GM19025 (cell line): ENCODE measurements at regions not wholly inside any gene's neighbourhood (a gene's known extent, or its start where the extent isn't known, plus 50 kb on each side); places are given as distances from the start of the nearest gene placed in this dataset.

Source experiments
- ATAC-seq: cut with Tn5 transposase; IDR thresholded peaks from one replicate; pipeline ENCODE4 v1.9.1; 2021; ENCODE audit warnings: mild to moderate bottlenecking, low read depth, moderate library complexity; ENCODE audit not compliant: unreplicated experiment

DNA sequence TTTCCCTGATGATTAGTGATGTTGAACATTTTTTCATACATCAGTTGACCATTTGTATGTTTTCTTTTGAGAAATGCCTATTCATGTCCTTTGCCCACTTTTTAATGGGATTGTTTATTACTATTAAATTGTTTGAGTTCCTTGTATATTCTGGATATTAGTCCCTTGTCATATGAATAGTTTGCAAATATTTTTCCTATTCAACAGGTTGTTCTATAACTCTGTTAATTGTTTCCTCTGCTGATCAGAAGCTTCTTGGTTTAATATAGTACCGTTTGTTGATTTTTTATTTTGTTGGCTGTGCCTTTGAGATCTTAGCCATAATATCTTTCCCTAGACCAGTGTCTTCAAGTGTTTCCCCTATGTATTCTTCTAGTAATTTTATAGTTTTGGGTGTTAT lies 189.0 kb upstream of the RARB start:
- ATAC-seq: no peak

DNA sequence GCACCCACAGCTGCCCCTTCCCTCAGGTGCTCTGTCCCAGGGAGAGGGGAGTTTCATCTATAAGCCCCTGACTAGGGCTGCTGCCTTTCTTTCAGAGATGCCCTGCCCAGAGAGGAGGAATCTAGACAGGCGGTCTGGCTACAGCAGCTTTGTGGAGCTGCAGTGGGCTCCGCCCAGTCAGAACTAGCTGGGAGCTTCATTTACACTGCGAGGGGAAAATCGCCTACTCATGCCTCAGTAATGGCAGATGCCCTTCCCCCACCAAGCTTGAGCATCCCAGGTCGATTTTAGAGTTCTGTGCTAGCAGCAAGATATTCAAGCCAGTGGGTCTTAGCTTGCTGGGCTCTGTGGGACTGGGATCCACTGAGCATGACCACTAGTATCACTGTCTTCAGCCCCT lies 181.2 kb upstream of the RARB start:
- ATAC-seq: no peak

DNA sequence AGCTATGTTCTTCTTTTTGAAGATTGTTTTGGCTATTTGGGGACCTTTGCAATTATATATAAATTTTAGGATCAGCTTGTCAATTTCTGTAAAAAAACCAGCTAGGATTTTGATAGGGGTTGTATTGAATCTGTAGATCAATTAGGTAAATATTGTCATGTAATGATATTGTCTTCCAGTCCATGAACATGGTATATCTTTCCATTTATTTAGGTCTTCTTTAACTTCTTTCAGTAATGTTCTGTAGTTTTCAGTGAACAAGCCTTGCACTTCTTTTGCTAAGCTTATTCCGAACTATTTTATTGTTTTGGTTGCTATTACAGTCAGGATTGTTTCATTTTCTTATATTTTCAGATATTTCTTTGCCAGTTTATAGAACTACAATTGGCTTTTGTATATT lies 175.8 kb upstream of the RARB start:
- no peak for ATAC-seq

DNA sequence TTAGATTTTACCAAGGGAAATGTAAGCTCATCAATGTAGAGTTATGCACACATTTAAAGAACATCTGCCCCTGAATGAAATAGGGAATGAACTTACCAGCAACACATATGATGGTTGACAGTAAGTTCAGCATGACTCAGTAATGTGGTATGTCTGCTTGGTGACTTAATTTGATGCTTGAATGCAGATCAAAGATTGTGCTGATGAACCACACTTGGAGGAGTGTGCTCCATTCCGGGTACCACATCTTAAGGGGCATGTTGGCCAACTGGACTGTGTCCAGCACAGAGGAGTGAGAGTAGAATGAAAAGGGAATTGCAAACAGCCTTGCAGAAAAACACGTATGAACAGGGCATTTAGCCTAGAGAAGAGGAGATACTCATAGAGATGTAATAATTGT lies 171.0 kb upstream of the RARB start:
- ATAC-seq: no peak

DNA sequence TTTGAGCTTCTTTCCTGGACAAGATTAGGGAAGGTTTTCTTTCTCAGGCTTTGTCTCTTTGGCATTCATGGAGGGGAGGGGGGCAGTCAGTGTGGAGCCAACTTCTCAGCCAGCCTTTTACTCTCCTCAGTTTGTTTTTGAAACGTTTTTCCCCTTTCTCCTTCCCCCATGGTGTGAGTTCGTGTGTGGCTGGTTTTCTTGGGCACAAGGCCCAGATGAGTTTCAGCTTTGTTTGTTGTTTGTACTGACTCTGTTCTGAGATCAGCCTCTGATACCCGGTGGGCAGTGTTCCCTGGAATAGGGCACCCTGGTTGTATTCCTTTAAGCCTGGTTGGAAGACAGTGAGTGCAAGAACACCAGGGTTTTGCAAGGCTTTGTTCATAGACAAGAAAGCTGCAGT lies 168.2 kb upstream of the RARB start:
- ATAC-seq: no peak

DNA sequence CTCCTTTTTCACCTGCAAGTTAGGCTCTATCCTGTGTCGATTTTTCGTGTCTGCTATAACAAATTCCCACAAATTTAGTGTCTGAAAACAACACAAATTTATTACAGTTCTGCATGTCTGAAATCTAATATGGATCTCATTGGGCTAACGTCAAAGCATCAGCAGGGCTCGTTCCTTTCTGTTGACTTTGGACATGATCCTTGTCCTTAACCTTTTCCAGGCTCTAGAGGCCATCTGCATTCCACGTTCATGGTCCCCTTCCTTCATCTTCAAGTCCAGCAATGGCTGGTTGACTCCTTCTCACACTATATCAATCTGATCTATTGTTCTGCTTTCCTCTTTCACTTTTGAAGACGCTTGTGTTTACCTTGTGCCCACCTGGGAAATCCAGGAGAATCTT lies 165.7 kb upstream of the RARB start:
- no peak for ATAC-seq

DNA sequence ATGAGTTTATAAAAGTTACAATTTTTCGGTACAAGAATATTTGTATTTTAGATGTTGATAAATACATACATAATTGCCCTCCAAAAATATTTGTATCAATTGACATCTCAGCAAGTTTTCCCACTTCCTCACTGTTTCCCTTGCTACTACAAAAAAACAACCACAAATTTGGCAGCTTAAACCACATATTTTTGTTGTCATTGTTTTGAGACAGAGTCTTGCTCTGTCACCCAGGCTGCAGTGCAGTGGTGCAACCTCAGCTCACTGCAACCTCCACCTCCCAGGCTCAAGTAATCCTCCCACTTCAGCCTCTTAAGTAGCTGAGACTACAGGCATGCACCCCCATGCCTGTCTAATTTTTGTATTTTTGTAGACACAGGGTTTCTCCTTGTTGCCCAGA lies 162.8 kb upstream of the RARB start:
- no peak for ATAC-seq

DNA sequence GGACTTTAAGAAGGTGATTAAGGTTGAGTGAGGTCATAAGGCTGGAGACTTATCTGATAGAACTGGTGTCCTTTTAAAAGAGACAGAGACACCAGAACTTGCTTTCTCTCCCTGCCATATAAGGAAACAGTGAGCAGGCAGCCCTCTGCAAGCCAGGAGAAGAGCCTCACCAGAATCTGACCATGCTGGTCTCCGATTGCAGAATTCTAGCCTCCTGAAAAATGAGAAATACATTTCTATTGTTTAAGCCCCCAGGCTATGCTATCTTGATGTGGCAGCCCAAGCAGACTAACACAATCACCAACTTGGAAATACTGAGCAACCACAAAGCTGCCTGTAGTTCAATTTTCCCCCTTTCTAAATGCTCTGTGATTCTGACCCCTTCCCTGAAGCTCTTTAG lies 161.4 kb upstream of the RARB start:
- no peak for ATAC-seq

DNA sequence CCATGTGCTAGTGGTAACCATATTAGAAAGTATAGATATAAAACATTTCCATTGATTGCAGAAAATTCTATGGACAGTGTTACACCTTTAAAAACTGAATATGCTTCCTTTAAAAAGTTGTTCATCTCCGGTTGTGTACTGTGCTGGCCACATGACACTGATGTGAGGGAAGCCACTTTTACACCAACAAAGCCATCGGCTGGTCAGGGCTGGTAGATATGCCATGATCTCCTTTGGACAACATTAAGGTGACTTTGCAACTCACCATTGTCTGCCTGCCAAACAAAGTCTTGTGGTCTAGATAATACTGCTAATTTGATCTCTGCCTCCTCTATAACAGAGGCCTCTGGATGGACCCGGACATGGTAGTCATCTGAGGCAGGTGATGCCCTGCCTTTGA lies 156.0 kb upstream of the RARB start:
- no peak for ATAC-seq

DNA sequence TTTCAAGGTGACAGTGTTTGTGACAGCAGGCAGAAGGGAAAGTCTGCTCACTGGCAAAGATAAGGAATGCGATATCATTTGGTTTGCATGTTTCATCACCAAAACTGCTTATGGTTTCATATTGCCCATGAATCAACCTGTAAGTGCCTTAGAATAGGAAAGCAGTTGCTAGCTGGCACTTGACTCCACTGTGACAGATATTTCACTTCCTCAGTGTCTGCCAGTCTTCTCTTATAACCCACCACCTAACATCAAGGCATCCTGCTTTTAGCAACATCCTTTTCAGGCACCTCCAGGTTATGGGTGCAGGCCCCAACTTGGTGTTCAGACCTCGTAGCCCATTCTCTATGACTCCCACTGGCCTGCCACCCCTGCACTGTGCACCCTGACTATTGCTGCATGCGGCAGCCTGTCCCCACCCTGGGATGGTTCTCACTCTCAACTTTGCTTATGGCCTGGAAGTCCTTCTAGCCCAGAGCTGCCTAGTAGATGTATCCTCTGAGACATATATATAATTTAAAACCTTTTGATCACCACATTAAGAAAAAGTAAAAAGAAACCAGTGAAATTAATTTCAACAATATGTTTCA lies 154.4 kb upstream of the RARB start:
- no peak for ATAC-seq

DNA sequence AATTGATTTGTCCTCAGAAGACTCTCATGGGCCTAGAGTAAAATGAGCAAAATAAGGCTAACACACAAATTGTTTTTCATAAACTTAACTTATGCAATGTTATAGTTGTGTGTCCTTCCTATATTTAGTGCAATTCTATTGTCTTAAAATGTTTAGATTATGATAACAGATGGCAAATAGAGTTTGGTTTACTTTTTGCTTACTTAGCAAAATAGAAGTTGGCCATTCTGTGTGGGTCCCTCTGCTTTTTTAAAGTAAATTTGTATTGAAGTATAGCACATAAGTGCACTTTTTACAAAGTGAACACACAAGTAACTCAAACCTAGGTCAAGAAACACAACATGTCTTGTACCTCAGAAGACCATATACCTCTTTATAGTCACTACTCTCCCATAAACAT lies 150.6 kb upstream of the RARB start:
- ATAC-seq: no peak

DNA sequence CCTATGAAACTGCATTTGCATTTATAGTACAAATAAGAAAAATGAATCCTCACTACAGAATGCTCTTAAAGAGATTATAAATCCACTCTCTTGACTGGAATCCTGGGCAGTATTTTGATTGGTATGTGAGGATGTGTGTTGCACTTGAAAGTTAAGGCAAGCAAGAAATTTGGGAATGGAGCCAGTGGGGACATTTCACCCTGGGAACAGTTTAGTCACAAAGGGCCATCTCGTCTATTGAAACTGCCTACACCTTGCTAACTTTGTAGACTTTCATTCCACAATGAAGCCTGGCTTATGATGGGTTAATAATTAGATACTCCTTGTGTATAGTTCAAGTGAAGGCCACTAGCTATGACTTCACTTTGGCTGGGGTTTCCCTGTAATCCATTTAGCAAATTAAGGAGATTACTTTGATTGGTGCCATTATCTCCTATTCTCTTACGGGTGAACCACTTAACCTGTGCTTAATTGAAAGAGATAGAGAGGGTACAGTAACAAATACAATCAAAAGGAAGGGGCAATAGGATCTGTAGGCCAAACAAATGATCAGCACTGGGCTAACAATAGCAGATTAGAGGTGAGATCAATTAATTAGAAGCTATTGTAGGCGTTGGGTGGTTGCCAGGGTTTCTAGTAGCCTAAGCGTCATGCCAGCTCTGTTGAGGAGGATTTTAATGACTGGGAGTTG lies 146.9 kb upstream of the RARB start:
- no peak for ATAC-seq

DNA sequence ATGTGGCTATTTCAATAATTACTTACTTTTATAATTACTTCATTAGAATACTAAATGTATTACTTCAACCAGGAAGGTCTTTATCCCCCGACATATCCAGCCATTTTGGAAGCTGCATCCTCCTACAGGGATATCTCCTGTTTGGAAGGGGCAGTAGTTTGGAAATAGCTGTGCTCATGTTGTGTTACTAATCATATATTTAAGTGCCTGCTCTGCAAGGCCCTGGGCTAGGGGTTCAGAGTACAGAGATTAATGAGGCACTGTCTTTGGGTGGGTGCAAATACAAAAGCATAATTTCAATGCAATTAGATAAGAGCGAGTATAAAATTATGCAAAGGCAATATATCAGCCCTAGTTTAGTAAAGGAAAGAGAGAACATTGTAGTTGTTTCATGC lies 146.3 kb upstream of the RARB start:
- no peak for ATAC-seq

DNA sequence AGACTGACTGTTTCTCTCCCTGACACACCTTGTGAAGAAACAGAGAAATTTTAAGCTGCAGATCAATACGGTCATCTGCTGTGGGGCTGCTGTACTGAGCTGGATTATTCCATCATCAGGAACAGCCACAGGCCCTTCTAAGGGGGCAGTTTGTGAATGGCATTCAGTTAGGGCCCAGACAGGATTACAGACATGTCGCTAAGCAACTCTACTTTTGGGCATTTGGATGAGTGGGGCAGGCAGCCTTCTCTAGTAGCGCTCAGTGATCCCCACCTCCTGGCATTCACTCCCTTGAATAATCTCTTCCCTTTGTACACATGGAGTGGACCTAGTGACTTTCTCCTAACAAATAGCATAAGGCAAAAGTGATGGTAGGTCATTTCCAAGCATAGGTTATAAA lies 144.4 kb upstream of the RARB start:
- no peak for ATAC-seq

DNA sequence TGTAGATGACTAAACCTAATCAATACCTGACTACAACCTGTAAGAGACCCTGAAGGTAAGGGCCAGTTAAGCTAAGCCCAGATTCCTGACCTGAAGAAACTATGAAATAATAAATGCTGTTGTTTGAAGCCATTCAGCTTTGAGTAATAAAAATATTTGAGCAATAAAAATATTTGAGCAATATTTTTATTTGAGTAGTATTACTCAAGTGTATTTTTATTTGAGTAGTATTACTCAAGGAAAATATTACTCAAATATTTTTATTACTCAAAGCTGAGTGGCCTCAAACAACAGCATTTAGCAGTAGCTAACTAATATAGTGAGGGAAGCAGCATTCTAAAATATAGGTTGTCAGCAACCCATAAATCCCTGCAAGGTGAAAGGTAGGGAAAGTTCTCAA lies 143.8 kb upstream of the RARB start:
- no peak for ATAC-seq

DNA sequence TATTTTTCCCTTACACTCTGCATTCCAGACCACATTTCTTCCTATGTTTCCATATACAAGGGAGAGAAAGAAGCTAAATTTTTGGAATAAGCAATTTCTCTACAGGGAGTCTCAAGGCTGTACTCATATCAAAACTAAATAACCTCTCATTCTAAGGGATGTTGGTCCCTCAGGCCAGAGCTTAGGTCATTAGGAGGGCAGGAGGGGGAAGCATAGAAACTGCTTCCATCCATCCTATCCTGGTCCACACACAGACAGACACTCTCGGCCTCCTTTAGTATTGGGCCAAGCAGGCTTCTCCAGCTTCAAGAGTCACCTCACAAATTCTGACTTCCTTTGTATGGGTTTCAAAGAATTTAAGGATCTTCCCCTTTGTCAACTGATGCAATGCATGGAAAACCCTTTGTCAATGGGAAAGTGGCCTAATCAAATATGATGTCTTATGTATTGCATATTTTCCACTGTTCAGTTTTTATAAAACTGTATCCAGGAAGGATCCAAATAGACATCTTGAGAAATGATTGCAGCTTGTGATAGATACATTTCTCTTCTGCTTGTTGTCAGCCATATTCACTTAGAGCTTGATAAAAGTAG lies 140.7 kb upstream of the RARB start:
- ATAC-seq: no peak

DNA sequence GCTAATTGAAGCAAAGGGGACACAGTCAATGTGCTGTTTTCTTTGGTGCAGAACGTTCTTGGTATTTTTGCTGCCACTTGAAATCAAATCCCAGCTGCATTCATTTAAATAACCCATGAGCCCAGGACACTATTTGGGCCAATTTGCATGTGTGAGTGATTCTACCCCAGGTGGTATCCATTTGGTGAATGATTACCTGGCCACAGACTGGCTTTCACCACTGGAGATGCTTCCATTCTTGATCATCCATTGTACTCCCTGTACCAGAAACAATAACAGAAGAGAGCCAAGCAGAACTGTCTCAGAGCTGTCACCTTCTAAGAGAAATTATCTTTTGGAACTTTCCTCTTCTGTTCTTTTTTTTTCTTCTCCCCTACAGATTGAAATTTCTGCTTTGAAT lies 139.7 kb upstream of the RARB start:
- ATAC-seq: no peak

DNA sequence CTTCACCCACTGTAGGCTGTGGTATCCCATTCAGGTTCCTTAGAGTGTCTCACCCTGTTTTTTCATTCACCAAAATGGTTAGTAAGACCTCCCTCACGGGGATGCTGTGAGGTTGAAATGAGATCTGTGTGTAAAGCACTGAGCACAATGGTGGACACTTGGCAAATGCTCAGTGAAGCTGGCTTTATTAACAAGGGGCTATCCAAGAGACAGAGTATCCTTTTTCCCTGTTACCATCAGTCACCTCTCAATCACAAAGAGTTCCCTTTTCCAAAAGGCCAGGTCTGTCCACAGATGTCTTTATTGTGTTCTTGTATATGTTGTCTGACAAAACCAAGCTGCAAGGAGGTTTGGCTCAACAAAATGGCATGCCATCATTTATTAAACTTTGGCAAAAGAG lies 138.9 kb upstream of the RARB start:
- ATAC-seq: no peak

DNA sequence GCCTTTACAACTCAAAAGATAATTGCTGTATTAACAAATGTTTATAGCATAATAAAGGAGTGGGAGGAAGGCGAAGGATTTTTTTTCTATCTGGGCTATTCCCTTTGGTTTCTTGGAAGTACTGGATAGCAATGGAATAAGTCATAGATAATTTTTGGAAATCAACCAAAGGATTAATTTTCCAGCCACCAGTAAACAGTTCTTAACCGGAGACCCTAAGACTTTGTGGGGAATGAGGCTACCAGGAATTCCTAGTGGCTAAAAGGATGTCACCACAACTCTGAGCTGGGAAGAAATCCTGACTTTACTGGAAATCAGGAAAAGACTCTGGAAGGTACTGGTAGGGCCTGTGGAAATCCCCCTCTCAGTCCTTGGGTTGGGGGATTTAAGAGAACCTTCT lies 138.4 kb upstream of the RARB start:
- no peak for ATAC-seq

DNA sequence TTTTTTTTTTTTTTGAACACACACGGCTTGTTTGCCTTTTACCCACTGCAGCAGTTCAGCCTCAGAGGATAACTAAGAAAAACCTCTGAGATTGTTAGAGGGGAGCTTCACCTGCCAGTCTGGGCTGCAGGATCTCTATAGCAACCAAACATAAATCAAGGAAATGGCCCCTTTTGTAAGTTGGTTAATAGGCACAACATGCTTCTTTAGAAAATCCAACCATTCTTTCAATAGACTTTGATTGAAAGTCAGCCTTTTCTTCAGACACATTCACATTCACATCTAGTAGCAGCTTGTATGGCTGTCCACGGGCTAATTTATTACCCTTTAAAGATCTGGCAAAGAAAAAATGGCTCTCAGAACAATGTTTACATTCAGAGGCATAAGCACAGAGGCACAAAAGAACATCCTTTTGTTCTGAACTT lies 136.6 kb upstream of the RARB start:
- ATAC-seq: no peak

DNA sequence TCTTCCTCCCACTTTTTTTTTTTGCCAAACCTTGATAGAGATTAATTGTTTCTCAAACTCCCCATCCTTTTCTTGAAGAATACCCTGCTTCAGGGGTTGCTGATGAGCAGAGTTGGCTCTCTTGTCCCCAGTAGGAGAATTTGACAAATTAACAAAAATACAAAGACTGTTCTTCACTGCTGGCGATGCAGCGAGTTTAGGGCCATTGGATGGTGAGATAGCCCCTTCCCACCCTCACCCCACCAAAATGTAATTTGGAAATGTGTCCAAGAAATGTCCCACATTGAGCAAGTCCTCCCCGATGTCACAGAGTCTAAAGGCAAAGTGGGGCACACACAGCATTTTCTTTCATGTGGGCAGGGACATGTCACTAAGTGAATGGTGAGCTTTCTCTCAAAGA lies 136.0 kb upstream of the RARB start:
- ATAC-seq: no peak

DNA sequence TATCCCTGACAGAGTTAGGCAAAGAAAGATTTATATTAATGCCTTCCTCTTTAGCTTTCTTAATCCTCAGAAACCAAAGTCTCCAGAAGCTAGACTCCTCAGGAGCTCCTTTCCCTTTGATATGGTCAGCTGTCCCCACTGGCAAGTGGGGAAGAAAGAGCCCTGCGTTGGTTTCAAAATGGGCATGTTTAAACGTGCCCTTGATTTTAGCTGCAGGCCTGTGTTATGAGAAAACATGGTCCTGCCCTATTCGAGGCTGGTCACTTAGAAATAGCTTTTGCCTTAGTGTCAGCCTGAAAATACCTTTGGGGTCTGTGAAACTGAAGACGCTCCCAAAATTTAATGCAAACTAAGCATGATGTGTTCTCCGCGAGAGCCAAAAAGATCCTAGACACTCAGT lies 135.5 kb upstream of the RARB start:
- no peak for ATAC-seq
